ENCODE measurements at regions not wholly inside any gene's neighbourhood (a gene's known extent, or its start where the extent isn't known, plus 50 kb on each side); places are given as distances from the start of the nearest gene placed in this dataset.

GRCh38 chr11:11743216-11743615 lies 98.6 kb upstream of the USP47 start:
- no CpG with 5 or more reads among the region's 3 CpGs for WGBS (ENCODE audit: insufficient coverage)
- no peak overlapping the region for H3K27ac ChIP-seq (ENCODE audit: low read depth, low read length)
- no peak for DNase-seq (ENCODE audit: low read depth in 4 of 6, low spot score in 6 of 6)

GRCh38 chr11:11742486-11742885 lies 99.3 kb upstream of the USP47 start:
- H3K4me1 ChIP-seq (ENCODE audit: control insufficient read depth, insufficient read depth, low read length) = no peaks in the 10 kb centered on the region
- H3K9me3 ChIP-seq (ENCODE audit: control insufficient read depth, insufficient read depth, low read length) = no peaks in the 10 kb centered on the region
- H3K27me3 ChIP-seq (ENCODE audit: control insufficient read depth, insufficient read depth, low read length) = no peaks in the 10 kb centered on the region
- no peak overlapping the region for H3K27ac ChIP-seq (ENCODE audit: low read depth, low read length)
- no peaks in the 10 kb centered on the region for H3K36me3 ChIP-seq (ENCODE audit: control insufficient read depth, insufficient read depth, low read length)
- no peak overlapping the region for H3K4me3 ChIP-seq (ENCODE audit: low read depth, low read length)
- WGBS (ENCODE audit: insufficient coverage) = 94% methylated on average over 5 of the region's 5 CpGs
- no peak for DNase-seq (ENCODE audit: low read depth in 4 of 6, low spot score in 6 of 6)

More at GRCh38 chr11:11743216-11743615, 98.6 kb upstream of the USP47 start:
- H3K4me1 ChIP-seq (ENCODE audit: control insufficient read depth, insufficient read depth, low read length) = no peaks in the 10 kb centered on the region
- H3K36me3 ChIP-seq (ENCODE audit: control insufficient read depth, insufficient read depth, low read length) = no peaks in the 10 kb centered on the region
- no peaks in the 10 kb centered on the region for H3K9me3 ChIP-seq (ENCODE audit: control insufficient read depth, insufficient read depth, low read length)
- H3K27me3 ChIP-seq (ENCODE audit: control insufficient read depth, insufficient read depth, low read length) = no peaks in the 10 kb centered on the region
- H3K4me3 ChIP-seq (ENCODE audit: low read depth, low read length) = no peak overlapping the region

DNA sequence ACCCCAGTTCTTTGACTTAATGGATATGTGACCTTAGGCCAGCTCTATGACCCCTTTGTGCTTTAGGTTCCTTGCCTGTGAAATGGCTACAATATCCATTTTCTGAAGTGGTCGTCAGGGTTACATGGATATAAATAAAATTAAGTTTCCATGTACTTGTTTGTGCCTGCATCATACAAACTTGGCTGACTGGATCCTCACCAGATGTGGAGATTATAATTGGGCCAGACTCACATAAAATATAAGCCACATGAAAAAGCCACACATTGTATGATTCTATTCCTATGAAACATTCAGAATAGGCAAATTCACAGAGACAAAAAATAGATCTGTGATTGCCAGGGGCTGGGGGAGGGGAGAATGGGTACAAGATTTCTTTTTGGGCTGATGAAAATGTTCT lies 100.9 kb upstream of the USP47 start:
- Histone ChIP-seq H3K27ac (ENCODE audit: low read depth, low read length) (no peak overlapping the region), H3K4me1 (ENCODE audit: control insufficient read depth, insufficient read depth, low read length) (no peaks in the 10 kb centered on the region), H3K27me3 (ENCODE audit: control insufficient read depth, insufficient read depth, low read length) (no peaks in the 10 kb centered on the region), H3K36me3 (ENCODE audit: control insufficient read depth, insufficient read depth, low read length) (no peaks in the 10 kb centered on the region), H3K4me3 (ENCODE audit: low read depth, low read length) (no peak overlapping the region), H3K9me3 (ENCODE audit: control insufficient read depth, insufficient read depth, low read length) (no peaks in the 10 kb centered on the region)
- DNase-seq (ENCODE audit: low read depth in 4 of 6, low spot score in 6 of 6) = no peak
- WGBS (ENCODE audit: insufficient coverage) = no CpG with 5 or more reads among the region's 1 CpG

GRCh38 chr11:11740073-11740702 lies 101.6 kb upstream of the USP47 start:
- 73% methylated on average over 6 of the region's 6 CpGs for WGBS (ENCODE audit: insufficient coverage)
- Histone ChIP-seq H3K36me3 (ENCODE audit: control insufficient read depth, insufficient read depth, low read length) (no peaks in the 10 kb centered on the region), H3K4me3 (ENCODE audit: low read depth, low read length) (no peak overlapping the region), H3K27me3 (ENCODE audit: control insufficient read depth, insufficient read depth, low read length) (no peaks in the 10 kb centered on the region), H3K4me1 (ENCODE audit: control insufficient read depth, insufficient read depth, low read length) (no peaks in the 10 kb centered on the region), H3K27ac (ENCODE audit: low read depth, low read length) (no peak overlapping the region), H3K9me3 (ENCODE audit: control insufficient read depth, insufficient read depth, low read length) (no peaks in the 10 kb centered on the region)
- DNase-seq (ENCODE audit: low read depth in 4 of 6, low spot score in 6 of 6) = peak in 1 of 6 donors; percentile 76

GRCh38 chr11:11738370-11738769 lies 103.4 kb upstream of the USP47 start:
- Histone ChIP-seq H3K9me3 (ENCODE audit: control insufficient read depth, insufficient read depth, low read length) (no peaks in the 10 kb centered on the region), H3K4me3 (ENCODE audit: low read depth, low read length) (no peak overlapping the region), H3K27me3 (ENCODE audit: control insufficient read depth, insufficient read depth, low read length) (no peaks in the 10 kb centered on the region), H3K27ac (ENCODE audit: low read depth, low read length) (no peak overlapping the region), H3K4me1 (ENCODE audit: control insufficient read depth, insufficient read depth, low read length) (no peaks in the 10 kb centered on the region), H3K36me3 (ENCODE audit: control insufficient read depth, insufficient read depth, low read length) (no peaks in the 10 kb centered on the region)
- no peak for DNase-seq (ENCODE audit: low read depth in 4 of 6, low spot score in 6 of 6)
- WGBS (ENCODE audit: insufficient coverage) = 100% methylated on average over 1 of the region's 2 CpGs

DNA sequence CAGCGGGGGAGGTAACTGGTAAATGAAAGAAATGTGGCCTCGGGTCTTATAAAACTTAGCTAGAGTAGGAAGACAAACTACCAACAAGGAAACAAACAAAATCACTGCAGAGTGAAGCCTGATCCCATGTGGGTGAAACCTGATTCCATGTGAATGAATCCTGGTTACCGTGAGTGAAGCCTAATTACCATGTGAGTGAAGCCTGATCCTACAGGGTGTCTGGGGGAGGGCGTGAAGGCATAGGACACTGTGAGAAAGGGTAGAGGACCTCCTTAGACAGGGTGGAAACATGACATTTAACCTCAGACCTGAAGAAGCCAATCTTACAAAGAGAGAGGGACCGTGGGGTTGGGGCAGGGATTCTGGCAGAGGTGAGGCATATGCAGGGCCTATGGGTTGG lies 106.2 kb upstream of the USP47 start:
- Histone ChIP-seq H3K27me3 (ENCODE audit: control insufficient read depth, insufficient read depth, low read length) (no peaks in the 10 kb centered on the region), H3K36me3 (ENCODE audit: control insufficient read depth, insufficient read depth, low read length) (no peaks in the 10 kb centered on the region), H3K27ac (ENCODE audit: low read depth, low read length) (no peak overlapping the region), H3K4me1 (ENCODE audit: control insufficient read depth, insufficient read depth, low read length) (no peaks in the 10 kb centered on the region), H3K4me3 (ENCODE audit: low read depth, low read length) (no peak overlapping the region), H3K9me3 (ENCODE audit: control insufficient read depth, insufficient read depth, low read length) (no peaks in the 10 kb centered on the region)
- no peak for DNase-seq (ENCODE audit: low read depth in 4 of 6, low spot score in 6 of 6)
- 54% methylated on average over 3 of the region's 5 CpGs for WGBS (ENCODE audit: insufficient coverage)

GRCh38 chr11:11733246-11733747 lies 108.5 kb upstream of the USP47 start:
- no peaks in the 10 kb centered on the region for H3K36me3 ChIP-seq (ENCODE audit: control insufficient read depth, insufficient read depth, low read length)
- no peak overlapping the region for H3K4me3 ChIP-seq (ENCODE audit: low read depth, low read length)
- no peaks in the 10 kb centered on the region for H3K4me1 ChIP-seq (ENCODE audit: control insufficient read depth, insufficient read depth, low read length)
- H3K27ac ChIP-seq (ENCODE audit: low read depth, low read length) = no peak overlapping the region
- H3K9me3 ChIP-seq (ENCODE audit: control insufficient read depth, insufficient read depth, low read length) = no peaks in the 10 kb centered on the region
- 64% methylated on average over 7 of the region's 8 CpGs for WGBS (ENCODE audit: insufficient coverage)
- peak in 1 of 6 donors; percentile 39 for DNase-seq (ENCODE audit: low read depth in 4 of 6, low spot score in 6 of 6)
- H3K27me3 ChIP-seq (ENCODE audit: control insufficient read depth, insufficient read depth, low read length) = no peaks in the 10 kb centered on the region

DNA sequence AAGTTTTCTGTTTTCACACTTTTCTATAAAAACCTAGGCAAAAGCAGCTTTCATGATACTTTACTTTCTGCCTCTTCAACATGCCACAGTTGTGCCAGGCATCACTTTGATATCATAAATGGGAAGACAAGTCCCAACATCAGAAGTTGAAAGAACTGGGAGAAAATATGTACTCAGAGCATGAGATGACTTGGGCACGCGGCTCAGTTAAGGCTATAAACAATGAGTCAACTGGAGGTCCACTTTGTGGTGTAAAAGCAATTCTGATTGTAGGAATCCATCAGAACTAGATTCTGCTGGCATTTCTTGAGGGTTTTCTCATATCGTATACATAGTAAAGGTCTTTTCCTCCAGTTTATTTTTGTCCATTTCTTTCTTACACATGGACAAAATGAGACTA lies 109.7 kb upstream of the USP47 start:
- Histone ChIP-seq H3K27ac (ENCODE audit: low read depth, low read length) (no peak overlapping the region), H3K27me3 (ENCODE audit: control insufficient read depth, insufficient read depth, low read length) (no peaks in the 10 kb centered on the region), H3K9me3 (ENCODE audit: control insufficient read depth, insufficient read depth, low read length) (no peaks in the 10 kb centered on the region), H3K36me3 (ENCODE audit: control insufficient read depth, insufficient read depth, low read length) (no peaks in the 10 kb centered on the region), H3K4me3 (ENCODE audit: low read depth, low read length) (no peak overlapping the region), H3K4me1 (ENCODE audit: control insufficient read depth, insufficient read depth, low read length) (no peaks in the 10 kb centered on the region)
- no peak for DNase-seq (ENCODE audit: low read depth in 4 of 6, low spot score in 6 of 6)
- 92% methylated on average over 2 of the region's 3 CpGs for WGBS (ENCODE audit: insufficient coverage)

DNA sequence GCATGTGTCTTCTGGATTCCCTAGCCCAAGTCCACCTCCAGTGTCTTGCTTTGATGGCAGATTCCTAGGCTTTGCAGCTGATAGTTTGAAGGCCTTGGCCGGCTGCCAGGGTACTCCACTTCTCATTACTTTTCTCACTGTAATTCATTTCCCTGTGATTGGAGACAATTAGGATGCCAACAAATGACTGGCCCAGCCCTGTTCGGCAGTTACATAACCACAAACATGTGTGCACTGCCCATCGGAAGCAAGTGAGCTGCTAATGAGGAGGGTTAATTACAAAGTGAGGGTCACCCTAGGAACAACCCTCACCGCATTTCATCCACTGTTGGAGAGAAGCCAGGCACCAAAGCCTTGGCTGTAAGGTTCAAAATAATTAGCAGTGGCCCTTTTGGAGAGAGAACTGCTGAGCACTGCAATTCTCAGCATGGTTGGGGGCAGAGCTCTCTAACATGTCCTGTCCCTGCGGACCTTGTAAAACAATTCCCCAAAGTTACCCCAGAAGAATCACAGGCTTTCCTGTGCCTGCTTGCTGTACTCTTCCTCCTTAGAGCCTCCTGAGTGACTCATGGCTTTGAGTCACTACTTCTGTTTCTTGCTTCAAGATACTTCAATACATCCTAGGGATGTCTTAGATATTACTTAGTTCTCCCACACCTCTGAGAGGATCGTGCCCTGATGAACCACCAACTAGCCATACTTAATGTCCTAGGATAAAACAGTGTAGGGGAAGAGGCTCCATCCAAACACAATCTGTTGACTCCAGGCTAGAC lies 109.7 kb upstream of the GALNT18 start:
- no peaks in the 10 kb centered on the region for H3K4me1 ChIP-seq (ENCODE audit: control insufficient read depth, insufficient read depth, low read length)
- no peaks in the 10 kb centered on the region for H3K9me3 ChIP-seq (ENCODE audit: control insufficient read depth, insufficient read depth, low read length)
- 50% methylated on average over 2 of the region's 6 CpGs for WGBS (ENCODE audit: insufficient coverage)
- H3K36me3 ChIP-seq (ENCODE audit: control insufficient read depth, insufficient read depth, low read length) = no peaks in the 10 kb centered on the region
- H3K27ac ChIP-seq (ENCODE audit: low read depth, low read length) = no peak overlapping the region
- H3K4me3 ChIP-seq (ENCODE audit: low read depth, low read length) = no peak overlapping the region
- H3K27me3 ChIP-seq (ENCODE audit: control insufficient read depth, insufficient read depth, low read length) = no peaks in the 10 kb centered on the region
- DNase-seq (ENCODE audit: low read depth in 4 of 6, low spot score in 6 of 6) = peak in 2 of 6 donors; percentile 61 to 75

DNA sequence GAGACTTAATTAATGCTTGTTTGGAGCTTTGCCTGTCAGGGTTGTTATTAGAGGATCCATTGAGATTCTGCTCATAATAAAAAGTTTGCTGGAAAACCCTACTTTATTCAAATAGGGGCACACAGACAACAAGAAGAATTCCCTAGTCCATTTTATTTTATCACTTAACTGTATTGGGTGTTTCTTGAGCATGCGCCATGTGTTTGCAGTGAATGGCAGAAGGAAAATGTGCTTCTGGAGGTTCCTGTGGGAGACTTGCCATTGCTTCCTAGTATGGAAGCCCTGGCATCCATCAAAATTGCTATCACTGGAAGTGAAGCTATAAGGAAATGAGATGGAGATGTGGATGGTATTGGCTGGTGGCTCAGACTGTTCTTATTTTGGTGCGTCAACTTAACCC lies 106.6 kb upstream of the GALNT18 start:
- Histone ChIP-seq H3K4me3 (ENCODE audit: low read depth, low read length) (no peak overlapping the region), H3K27ac (ENCODE audit: low read depth, low read length) (no peak overlapping the region), H3K36me3 (ENCODE audit: control insufficient read depth, insufficient read depth, low read length) (no peaks in the 10 kb centered on the region), H3K4me1 (ENCODE audit: control insufficient read depth, insufficient read depth, low read length) (no peaks in the 10 kb centered on the region), H3K9me3 (ENCODE audit: control insufficient read depth, insufficient read depth, low read length) (no peaks in the 10 kb centered on the region), H3K27me3 (ENCODE audit: control insufficient read depth, insufficient read depth, low read length) (no peaks in the 10 kb centered on the region)
- WGBS (ENCODE audit: insufficient coverage) = no CpG with 5 or more reads among the region's 2 CpGs
- DNase-seq (ENCODE audit: low read depth in 4 of 6, low spot score in 6 of 6) = peak in 2 of 6 donors; percentile 21 to 57
